CD4-positive, alpha-beta T cell treated with Interferon gamma for 1 hour (primary cell): ENCODE measurements at regions not wholly inside any gene's neighbourhood (a gene's known extent, or its start where the extent isn't known, plus 50 kb on each side); places are given as distances from the start of the nearest gene placed in this dataset.

Experiments used
- DNase-seq: peaks from one replicate; pipeline ENCODE4 v3.0.0-alpha.2; 2020

- DNase-seq = peak; percentile 51
Observed at GRCh38 chr12:124669271-124669721, 101.9 kb upstream of the NCOR2 start.

- DNase-seq = no peak
Observed at GRCh38 chr12:124668602-124669001, 101.2 kb upstream of the NCOR2 start.

- no peak for DNase-seq
Observed at GRCh38 chr12:124667506-124668326, 100.3 kb upstream of the NCOR2 start.

GRCh38 chr12:124666722-124667259 lies 99.4 kb upstream of the NCOR2 start:
- no peak for DNase-seq

GRCh38 chr12:124665511-124665910 lies 98.1 kb upstream of the NCOR2 start:
- DNase-seq = no peak

- no peak for DNase-seq
Observed at GRCh38 chr12:124664395-124665111, 97.1 kb upstream of the NCOR2 start.

GRCh38 chr12:124663771-124664366 lies 96.5 kb upstream of the NCOR2 start:
- no peak for DNase-seq

- no peak for DNase-seq
Observed at GRCh38 chr12:124663206-124663605, 95.8 kb upstream of the NCOR2 start.

GRCh38 chr12:124661341-124661740 lies 93.9 kb upstream of the NCOR2 start:
- no peak for DNase-seq

GRCh38 chr12:124660851-124661250 lies 93.4 kb upstream of the NCOR2 start:
- no peak for DNase-seq

GRCh38 chr12:124658806-124659402 lies 91.5 kb upstream of the NCOR2 start:
- DNase-seq = no peak

GRCh38 chr12:124658302-124658701 lies 90.9 kb upstream of the NCOR2 start:
- no peak for DNase-seq

- DNase-seq = no peak
Observed at GRCh38 chr12:124656947-124657434, 89.6 kb upstream of the NCOR2 start.

- peak; percentile 16 for DNase-seq
Observed at GRCh38 chr12:124655698-124656516, 88.5 kb upstream of the NCOR2 start.

- no peak for DNase-seq
Observed at GRCh38 chr12:124655048-124655697, 87.8 kb upstream of the NCOR2 start.

GRCh38 chr12:124654666-124655047 lies 87.2 kb upstream of the NCOR2 start:
- DNase-seq = no peak

- DNase-seq = no peak
Observed at GRCh38 chr12:124653169-124653931, 85.9 kb upstream of the NCOR2 start.

GRCh38 chr12:124652661-124653060 lies 85.2 kb upstream of the NCOR2 start:
- DNase-seq = no peak

GRCh38 chr12:124651516-124652273 lies 84.3 kb upstream of the NCOR2 start:
- DNase-seq = peak; percentile 16

GRCh38 chr12:124650912-124651311 lies 83.5 kb upstream of the NCOR2 start:
- DNase-seq = no peak
